Liver (tissue), 8 donors: ENCODE measurements at regions not wholly inside any gene's neighbourhood (a gene's known extent, or its start where the extent isn't known, plus 50 kb on each side); places are given as distances from the start of the nearest gene placed in this dataset.

Experiments
- DNase-seq: peaks from one replicate; pipeline ENCODE4 v3.0.0-alpha.2; 2017; ENCODE audit warnings: low spot score
- H3K27ac ChIP-seq, 2 donors: one replicate each; pipeline ENCODE4 v1.7.0; 2013; ENCODE audit warnings: inconsistent platforms in 2 of 2, low read length in 2 of 2, control low read depth in 1 of 2, low read depth in 1 of 2, mild to moderate bottlenecking in 1 of 2
- H3K27me3 ChIP-seq, 4 donors: one replicate each; pipeline versions ENCODE4 v1.6.1 to v1.7.0; 2013; ENCODE audit warnings: low read length in 3 of 4, inconsistent platforms in 1 of 4, mild to moderate bottlenecking in 1 of 4, moderate library complexity in 1 of 4; ENCODE audit not compliant: control insufficient read depth in 4 of 4, insufficient read depth in 4 of 4
- H3K36me3 ChIP-seq, 4 donors: one replicate each; pipeline versions ENCODE4 v1.6.1 to v1.7.0; 2013; ENCODE audit warnings: low read length in 3 of 4, mild to moderate bottlenecking in 3 of 4, low read depth in 1 of 4, moderate library complexity in 1 of 4; ENCODE audit not compliant: control insufficient read depth in 4 of 4, insufficient read depth in 3 of 4
- H3K4me1 ChIP-seq, 4 donors: one replicate each; pipeline versions ENCODE4 v1.6.1 to v1.7.0; 2013; ENCODE audit warnings: low read length in 3 of 4, mild to moderate bottlenecking in 3 of 4, moderate library complexity in 1 of 4; ENCODE audit not compliant: control insufficient read depth in 4 of 4, insufficient read depth in 4 of 4
- H3K4me3 ChIP-seq, 3 donors: one replicate each; pipeline versions ENCODE4 v1.6.1 to v1.7.0; 2013; ENCODE audit warnings: low read length in 3 of 3, control low read depth in 1 of 3, low read depth in 1 of 3, mild to moderate bottlenecking in 1 of 3
- H3K9ac ChIP-seq, 2 donors: one replicate each; pipeline ENCODE4 v1.7.0; 2013; ENCODE audit warnings: low read length in 2 of 2, mild to moderate bottlenecking in 2 of 2, moderate library complexity in 2 of 2, control low read depth in 1 of 2, low read depth in 1 of 2
- H3K9me3 ChIP-seq, 4 donors: one replicate each; pipeline versions ENCODE4 v1.6.1 to v1.7.0; 2013; ENCODE audit warnings: low read length in 3 of 4; ENCODE audit not compliant: control insufficient read depth in 4 of 4
- ATF3 ChIP-seq: IDR thresholded peaks from 2 replicates; pipeline ENCODE4 v1.6.1; 2016; ENCODE audit warnings: antibody characterized with exemption
- CTCF ChIP-seq: fragments of 150-350 bp; IDR thresholded peaks from 2 replicates; pipeline ENCODE4 v1.5.1; 2017; ENCODE audit warnings: improper control_type of control experiment, low read depth, low read length; ENCODE audit not compliant: missing input control
- EGR1 ChIP-seq, 2 donors: IDR thresholded peaks; 2 replicates each; pipeline ENCODE4 v1.6.1; 2016 to 2018; ENCODE audit warnings: antibody characterized with exemption in 2 of 2, low read depth in 2 of 2
- FOXA1 ChIP-seq: IDR thresholded peaks from 2 replicates; pipeline ENCODE4 v1.6.1; 2016; ENCODE audit warnings: antibody characterized with exemption
- FOXA2 ChIP-seq: IDR thresholded peaks from 2 replicates; pipeline ENCODE4 v1.6.1; 2016; ENCODE audit warnings: antibody characterized with exemption
- GABPA ChIP-seq, 2 donors: IDR thresholded peaks in 1 of 2; conservative IDR thresholded peaks in 1 of 2; 2 replicates each; pipeline ENCODE4 v1.6.1; 2016; ENCODE audit warnings: antibody characterized with exemption in 2 of 2, mild to moderate bottlenecking in 1 of 2, moderate library complexity in 1 of 2
- HNF4G ChIP-seq: IDR thresholded peaks from 2 replicates; pipeline ENCODE4 v1.6.1; 2016; ENCODE audit warnings: antibody characterized with exemption
- JUND ChIP-seq, 2 donors: IDR thresholded peaks; 2 replicates each; pipeline ENCODE4 v1.6.1; 2016; ENCODE audit warnings: antibody characterized with exemption in 2 of 2
- MAX ChIP-seq: IDR thresholded peaks from 2 replicates; pipeline ENCODE4 v1.6.1; 2016; ENCODE audit warnings: antibody characterized with exemption
- NR2F2 ChIP-seq: IDR thresholded peaks from 2 replicates; pipeline ENCODE4 v1.6.1; 2016; ENCODE audit warnings: antibody characterized with exemption
- RAD21 ChIP-seq, 2 donors: IDR thresholded peaks; 2 replicates each; pipeline ENCODE4 v1.6.1; 2016; ENCODE audit warnings: antibody characterized with exemption in 2 of 2, mild to moderate bottlenecking in 2 of 2
- RXRA ChIP-seq, 2 donors: IDR thresholded peaks; 2 replicates each; pipeline ENCODE4 v1.6.1; 2017 to 2018; ENCODE audit warnings: antibody characterized with exemption in 2 of 2, mild to moderate bottlenecking in 1 of 2
- SP1 ChIP-seq: IDR thresholded peaks from 2 replicates; pipeline ENCODE4 v1.6.1; 2018; ENCODE audit warnings: antibody characterized with exemption, mild to moderate bottlenecking
- YY1 ChIP-seq: IDR thresholded peaks from 2 replicates; pipeline ENCODE4 v1.6.1; 2016; ENCODE audit warnings: antibody characterized with exemption, mild to moderate bottlenecking
- ZBTB33 ChIP-seq: IDR thresholded peaks from 2 replicates; pipeline ENCODE4 v1.6.1; 2016; ENCODE audit warnings: antibody characterized with exemption
- WGBS: extraction: QIAGEN DNeasy Blood & Tissue Kit; methylation state at CpG from one replicate; pipeline ENCODE4 v1.1.7; 2013; 5-methylcytosine and 5-hydroxymethylcytosine counted together
- donor health status: healthy.
- donor health status: healthy.
- donor health status: healthy.
- donor health status: healthy.
- donor health status: healthy.

- Histone ChIP-seq H3K4me3 (no peak overlapping the region), H3K36me3 (no peaks in the 10 kb centered on the region), H3K27me3 (no peaks in the 10 kb centered on the region), H3K4me1 (no peaks in the 10 kb centered on the region), H3K9ac (no peak overlapping the region), H3K27ac (no peak overlapping the region), H3K9me3 (no peaks in the 10 kb centered on the region)
- TF ChIP-seq YY1 (no peak), GABPA (IDR thresholded peaks at IDR 0.05 in 1 of 2, conservative IDR thresholded peaks at IDR 0.05 in 1 of 2) (no peak), ATF3 (no peak), RXRA (IDR thresholded peaks at IDR 0.05) (no peak), MAX (no peak), EGR1 (IDR thresholded peaks at IDR 0.05; ENCODE audit: low read depth in 2 of 2) (no peak), CTCF (no peak), HNF4G (no peak), FOXA2 (no peak), SP1 (no peak), ZBTB33 (no peak)
- DNase-seq = no peak
- WGBS = 51% methylated on average over 3 of the region's 3 CpGs
Observed at GRCh38 chr6:12419631-12420272, 129.6 kb downstream of the EDN1 start.

- 95% methylated on average over 5 of the region's 5 CpGs for WGBS
- TF ChIP-seq JUND (IDR thresholded peaks at IDR 0.05) = no peak
- no peak for TF ChIP-seq FOXA1
- TF ChIP-seq CTCF = no peak
- no peak for TF ChIP-seq MAX
- TF ChIP-seq SP1 = no peak
- TF ChIP-seq NR2F2 = no peak
- no peak for TF ChIP-seq ZBTB33
- TF ChIP-seq HNF4G = no peak
- no peak for TF ChIP-seq FOXA2
- TF ChIP-seq RAD21 (IDR thresholded peaks at IDR 0.05) = no peak
- no peak for TF ChIP-seq YY1
- H3K27me3 ChIP-seq = no peaks in the 10 kb centered on the region
- H3K4me1 ChIP-seq = no peaks in the 10 kb centered on the region
- H3K27ac ChIP-seq = no peak overlapping the region
- H3K9ac ChIP-seq = no peak overlapping the region
- no peak for DNase-seq
- no peaks in the 10 kb centered on the region for H3K36me3 ChIP-seq
- no peak overlapping the region for H3K4me3 ChIP-seq
- no peaks in the 10 kb centered on the region for H3K9me3 ChIP-seq
Observed at GRCh38 chr6:12420626-12421025, 130.5 kb downstream of the EDN1 start.
